GM12892 (cell line): ENCODE measurements at regions not wholly inside any gene's neighbourhood (a gene's known extent, or its start where the extent isn't known, plus 50 kb on each side); places are given as distances from the start of the nearest gene placed in this dataset.

Source experiments
- POLR2A ChIP-seq: IDR thresholded peaks from 2 replicates; pipeline ENCODE4 v1.6.1; 2011; ENCODE audit warnings: low read depth, low read length, control low read depth
- POLR2AphosphoS5 ChIP-seq: IDR thresholded peaks from 2 replicates; pipeline ENCODE4 v1.6.1; 2011; ENCODE audit warnings: low read depth, low read length, control low read depth
- TAF1 ChIP-seq: IDR thresholded peaks from 2 replicates; pipeline ENCODE4 v1.6.1; 2011; ENCODE audit warnings: low read depth, mild to moderate bottlenecking, control low read depth, low read length, borderline replicate concordance

GRCh38 chr2:176769021-176769420 is 443.6 kb upstream of the HNRNPA3 start:
- no peak for TF ChIP-seq POLR2A
- no peak for TF ChIP-seq POLR2AphosphoS5
- TF ChIP-seq TAF1: no peak
